Stomach smooth muscle (tissue), 2 donors: ENCODE measurements at regions not wholly inside any gene's neighbourhood (a gene's known extent, or its start where the extent isn't known, plus 50 kb on each side); places are given as distances from the start of the nearest gene placed in this dataset.

Experiments used
- H3K27ac ChIP-seq: one replicate; pipeline ENCODE4 v1.7.0; 2013; ENCODE audit warnings: mild to moderate bottlenecking, low read length, inconsistent platforms
- H3K27me3 ChIP-seq, 2 donors: one replicate each; pipeline ENCODE4 v1.7.0; 2013; ENCODE audit warnings: low read length in 2 of 2; ENCODE audit not compliant: insufficient read depth in 2 of 2, control insufficient read depth in 1 of 2
- H3K36me3 ChIP-seq, 2 donors: one replicate each; pipeline ENCODE4 v1.7.0; 2013; ENCODE audit warnings: low read length in 2 of 2; ENCODE audit not compliant: control insufficient read depth in 2 of 2, insufficient read depth in 2 of 2
- H3K4me1 ChIP-seq: one replicate; pipeline ENCODE4 v1.7.0; 2013; ENCODE audit warnings: low read length; ENCODE audit not compliant: control insufficient read depth, insufficient read depth
- H3K4me3 ChIP-seq, 2 donors: one replicate each; pipeline ENCODE4 v1.7.0; 2013; ENCODE audit warnings: low read length in 2 of 2
- H3K9ac ChIP-seq, 2 donors: one replicate each; pipeline ENCODE4 v1.7.0; 2013; ENCODE audit warnings: low read length in 2 of 2, mild to moderate bottlenecking in 1 of 2
- H3K9me3 ChIP-seq, 2 donors: one replicate each; pipeline ENCODE4 v1.7.0; 2013; ENCODE audit warnings: low read length in 2 of 2; ENCODE audit not compliant: control insufficient read depth in 2 of 2
- donor health status: healthy.
- donor health status: Pancreatic carcinoma.

GRCh38 chr2:38159191-38159590 lies 83.2 kb upstream of the CYP1B1 start:
- Histone ChIP-seq H3K36me3 (no peaks in the 10 kb centered on the region), H3K4me1 (peaks cover 10% of the 10 kb centered on the region), H3K4me3 (no peak overlapping the region), H3K9me3 (no peaks in the 10 kb centered on the region), H3K27me3 (no peaks in the 10 kb centered on the region), H3K27ac (peak overlapping the region; percentile 41), H3K9ac (no peak overlapping the region)

- H3K4me3 ChIP-seq, result no peak overlapping the region
- no peaks in the 10 kb centered on the region for H3K27me3 ChIP-seq
- no peaks in the 10 kb centered on the region for H3K9me3 ChIP-seq
- no peak overlapping the region for H3K9ac ChIP-seq
- H3K27ac ChIP-seq, result peak overlapping the region; percentile 24
- peaks cover 10% of the 10 kb centered on the region for H3K4me1 ChIP-seq
- no peaks in the 10 kb centered on the region for H3K36me3 ChIP-seq
Observed at GRCh38 chr2:38158378-38159118, 82.6 kb upstream of the CYP1B1 start.

- Histone ChIP-seq H3K9me3 (no peaks in the 10 kb centered on the region), H3K9ac (no peak overlapping the region), H3K4me3 (no peak overlapping the region), H3K27me3 (no peaks in the 10 kb centered on the region), H3K4me1 (peaks cover 10% of the 10 kb centered on the region), H3K36me3 (no peaks in the 10 kb centered on the region), H3K27ac (no peak overlapping the region)
Observed at GRCh38 chr2:38156436-38156835, 80.5 kb upstream of the CYP1B1 start.

- no peak overlapping the region for H3K4me3 ChIP-seq
- H3K9me3 ChIP-seq, result no peaks in the 10 kb centered on the region
- no peak overlapping the region for H3K9ac ChIP-seq
- no peak overlapping the region for H3K27ac ChIP-seq
- no peaks in the 10 kb centered on the region for H3K27me3 ChIP-seq
- H3K4me1 ChIP-seq, result peaks cover 10% of the 10 kb centered on the region
- no peaks in the 10 kb centered on the region for H3K36me3 ChIP-seq
Observed at GRCh38 chr2:38155015-38155414, 79.1 kb upstream of the CYP1B1 start.

- Histone ChIP-seq H3K4me3 (no peak overlapping the region), H3K9me3 (no peaks in the 10 kb centered on the region), H3K9ac (no peak overlapping the region), H3K36me3 (no peaks in the 10 kb centered on the region), H3K27ac (no peak overlapping the region), H3K27me3 (no peaks in the 10 kb centered on the region), H3K4me1 (peaks cover 10% of the 10 kb centered on the region)
Observed at GRCh38 chr2:38154395-38154794, 78.4 kb upstream of the CYP1B1 start.

GRCh38 chr2:38153476-38154135 lies 77.7 kb upstream of the CYP1B1 start:
- Histone ChIP-seq H3K27me3 (no peaks in the 10 kb centered on the region), H3K27ac (no peak overlapping the region), H3K4me3 (no peak overlapping the region), H3K9ac (no peak overlapping the region), H3K4me1 (peaks cover 6% of the 10 kb centered on the region), H3K9me3 (no peaks in the 10 kb centered on the region), H3K36me3 (no peaks in the 10 kb centered on the region)

- Histone ChIP-seq H3K27me3 (no peaks in the 10 kb centered on the region), H3K4me3 (no peak overlapping the region), H3K9ac (no peak overlapping the region), H3K36me3 (no peaks in the 10 kb centered on the region), H3K4me1 (peaks cover 5% of the 10 kb centered on the region), H3K9me3 (no peaks in the 10 kb centered on the region), H3K27ac (no peak overlapping the region)
Observed at GRCh38 chr2:38152913-38153312, 77.0 kb upstream of the CYP1B1 start.

GRCh38 chr2:38152035-38152434 lies 76.1 kb upstream of the CYP1B1 start:
- peaks cover 5% of the 10 kb centered on the region for H3K4me1 ChIP-seq
- H3K4me3 ChIP-seq, result no peak overlapping the region
- no peak overlapping the region for H3K9ac ChIP-seq
- no peak overlapping the region for H3K27ac ChIP-seq
- no peaks in the 10 kb centered on the region for H3K9me3 ChIP-seq
- H3K27me3 ChIP-seq, result no peaks in the 10 kb centered on the region
- no peaks in the 10 kb centered on the region for H3K36me3 ChIP-seq

- Histone ChIP-seq H3K9ac (no peak overlapping the region), H3K27me3 (no peaks in the 10 kb centered on the region), H3K4me1 (peaks cover 9% of the 10 kb centered on the region), H3K36me3 (no peaks in the 10 kb centered on the region), H3K9me3 (no peaks in the 10 kb centered on the region), H3K4me3 (no peak overlapping the region), H3K27ac (no peak overlapping the region)
Observed at GRCh38 chr2:38149531-38149930, 73.6 kb upstream of the CYP1B1 start.

GRCh38 chr2:38148501-38148900 lies 72.5 kb upstream of the CYP1B1 start:
- Histone ChIP-seq H3K4me1 (peaks cover 9% of the 10 kb centered on the region), H3K27ac (no peak overlapping the region), H3K27me3 (no peaks in the 10 kb centered on the region), H3K4me3 (no peak overlapping the region), H3K36me3 (no peaks in the 10 kb centered on the region), H3K9ac (no peak overlapping the region), H3K9me3 (no peaks in the 10 kb centered on the region)
